Neural progenitor cell (in vitro differentiated cells): ENCODE measurements at regions not wholly inside any gene's neighbourhood (a gene's known extent, or its start where the extent isn't known, plus 50 kb on each side); places are given as distances from the start of the nearest gene placed in this dataset.

Experiments used
- DNase-seq: peaks from one replicate; pipeline ENCODE4 v3.0.0-alpha.2; 2016; ENCODE audit warnings: low spot score
- H2AFZ ChIP-seq: fragments of 200-600 bp; sonication (generic); replicated peaks from 2 replicates; pipeline ENCODE4 v1.6.1; 2016; ENCODE audit warnings: antibody characterized with exemption
- H3F3A ChIP-seq: fragments of 200-600 bp; sonication (generic); 2 replicates; pipeline ENCODE4 v1.6.1; 2016; ENCODE audit warnings: antibody characterized with exemption, low read depth
- H3K27ac ChIP-seq: fragments of 200-600 bp; sonication (generic); 2 replicates; pipeline ENCODE4 v1.5.1; 2016; ENCODE audit warnings: mild to moderate bottlenecking
- H3K27me3 ChIP-seq: fragments of 200-600 bp; sonication (generic); 2 replicates; pipeline ENCODE4 v1.6.1; 2016; ENCODE audit warnings: mild to moderate bottlenecking, moderate library complexity
- H3K36me3 ChIP-seq: fragments of 200-600 bp; sonication (generic); 2 replicates; pipeline ENCODE4 v1.5.1; 2016
- H3K4me1 ChIP-seq: fragments of 200-600 bp; sonication (generic); 2 replicates; pipeline ENCODE4 v1.6.1; 2016; ENCODE audit warnings: mixed run types
- H3K4me2 ChIP-seq: fragments of 200-600 bp; sonication (generic); 2 replicates; pipeline ENCODE4 v1.6.1; 2016
- H3K4me3 ChIP-seq: fragments of 200-600 bp; sonication (generic); 2 replicates; pipeline ENCODE4 v1.5.1; 2016
- H3K79me2 ChIP-seq: fragments of 200-600 bp; sonication (generic); 2 replicates; pipeline ENCODE4 v1.6.1; 2016; ENCODE audit warnings: low read depth
- H3K9ac ChIP-seq: fragments of 200-600 bp; sonication (generic); 2 replicates; pipeline ENCODE4 v1.6.1; 2016
- H3K9me3 ChIP-seq: fragments of 200-600 bp; sonication (generic); 2 replicates; pipeline ENCODE4 v1.5.1; 2016; ENCODE audit warnings: low read depth
- H4K20me1 ChIP-seq: fragments of 200-600 bp; sonication (generic); 2 replicates; pipeline ENCODE4 v1.6.1; 2016; ENCODE audit warnings: low read depth
- H3K27ac Mint-ChIP-seq: 3 replicates; pipeline ENCODE4 v1.8.0; 2021; ENCODE audit warnings: mixed read lengths
- H3K27me3 Mint-ChIP-seq: 2 replicates; pipeline ENCODE4 v1.8.0; 2022; ENCODE audit warnings: low read depth, mild to moderate bottlenecking, inconsistent platforms, moderate library complexity, mixed read lengths; ENCODE audit not compliant: insufficient read depth
- H3K36me3 Mint-ChIP-seq: 3 replicates; pipeline ENCODE4 v1.8.0; 2021; ENCODE audit warnings: mixed read lengths
- H3K4me1 Mint-ChIP-seq: 3 replicates; pipeline ENCODE4 v1.8.0; 2021; ENCODE audit warnings: mixed read lengths
- H3K4me3 Mint-ChIP-seq: 3 replicates; pipeline ENCODE4 v1.8.0; 2021; ENCODE audit warnings: mild to moderate bottlenecking, moderate library complexity, mixed read lengths
- H3K9me3 Mint-ChIP-seq: 3 replicates; pipeline ENCODE4 v1.8.0; 2020; ENCODE audit warnings: mixed read lengths
- EZH2 ChIP-seq: fragments of 200-600 bp; sonication (generic); IDR thresholded peaks from 2 replicates; pipeline ENCODE4 v1.6.1; 2017; ENCODE audit warnings: antibody characterized with exemption, mild to moderate bottlenecking, moderate library complexity
- EZH2phosphoT487 ChIP-seq: fragments of 200-600 bp; sonication (generic); IDR thresholded peaks from 2 replicates; pipeline ENCODE4 v1.6.1; 2017; ENCODE audit warnings: antibody characterized with exemption
- TF ChIP-seq, protein P1 (sequence below): fragments of 200-600 bp; sonication (generic); IDR thresholded peaks from 2 replicates; pipeline ENCODE4 v1.5.1; 2017; ENCODE audit warnings: antibody characterized with exemption, mild to moderate bottlenecking

DNA sequence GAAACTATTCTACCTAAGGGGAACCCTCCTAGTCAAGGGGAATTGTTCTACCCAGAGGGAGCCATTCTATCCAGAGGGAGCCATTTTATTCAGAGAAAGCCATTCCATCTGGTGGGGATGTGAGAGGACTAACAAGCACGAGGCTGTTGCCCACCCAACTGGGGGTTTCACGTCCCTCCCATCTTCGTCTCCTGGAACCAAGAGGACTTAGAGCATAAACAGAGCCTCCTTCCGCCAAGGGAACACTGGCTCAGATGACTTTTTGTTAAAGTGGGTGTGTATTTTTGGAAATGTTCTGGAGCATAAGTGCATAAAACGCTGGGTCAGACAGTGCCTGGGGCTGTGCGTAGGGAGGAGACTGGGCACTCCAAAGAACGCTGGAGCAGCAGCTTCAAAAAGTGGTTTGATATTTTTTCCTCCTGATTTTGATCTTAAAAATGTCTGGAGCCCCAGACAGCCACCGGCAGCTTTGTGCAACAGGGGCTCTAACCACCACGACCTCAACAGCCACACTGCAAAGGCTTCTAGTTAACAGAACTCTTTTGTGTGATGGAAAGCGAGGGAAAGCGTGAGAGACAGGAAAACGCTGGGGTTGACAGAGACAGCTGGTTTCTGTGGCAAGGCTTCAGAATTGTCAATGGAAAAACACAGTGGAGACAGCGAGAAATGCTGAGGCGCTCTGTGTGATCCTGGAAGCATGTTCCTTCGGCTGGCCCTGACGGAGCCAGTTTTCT, 363.6 kb upstream of the CAMK1G start:
- no peak overlapping the region for H3K4me2 ChIP-seq

DNA sequence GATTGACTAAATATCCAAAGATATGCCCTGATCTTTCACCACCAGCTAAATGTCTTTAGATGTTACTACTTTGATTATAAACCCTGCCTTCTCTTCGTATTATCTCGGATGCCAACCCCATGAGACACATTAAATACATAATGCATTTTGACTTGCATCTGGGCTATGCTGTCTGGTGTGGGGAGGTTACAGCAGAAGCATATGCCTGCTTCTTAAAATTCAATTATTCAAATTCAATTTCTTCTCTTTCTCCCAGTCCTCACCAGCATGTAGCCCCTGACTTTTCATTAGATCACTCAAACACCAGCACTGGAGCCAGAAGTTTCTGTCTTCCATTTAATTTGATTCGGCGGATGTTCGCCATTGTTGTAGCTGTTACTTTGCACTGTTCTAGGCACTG, 360.7 kb upstream of the CAMK1G start:
- Mint-ChIP-seq H3K36me3 (no peaks in the 10 kb centered on the region), H3K9me3 (no peaks in the 10 kb centered on the region), H3K4me3 (no peak overlapping the region), H3K27ac (no peak overlapping the region), H3K27me3 (peaks cover 3% of the 10 kb centered on the region), H3K4me1 (no peaks in the 10 kb centered on the region)
- no peaks in the 10 kb centered on the region for H3K4me1 ChIP-seq
- no peak overlapping the region for H3K9ac ChIP-seq
- H3K79me2 ChIP-seq, result no peaks in the 10 kb centered on the region
- no peaks in the 10 kb centered on the region for H3K36me3 ChIP-seq
- H3K27ac ChIP-seq, result no peak overlapping the region
- H3K9me3 ChIP-seq, result no peaks in the 10 kb centered on the region
- no peak overlapping the region for H3K4me3 ChIP-seq
- no peaks in the 10 kb centered on the region for H3K27me3 ChIP-seq
- DNase-seq, result no peak
- H2AFZ ChIP-seq, result no peak overlapping the region
- no peak for TF ChIP-seq EZH2
- TF ChIP-seq, protein P1, sequence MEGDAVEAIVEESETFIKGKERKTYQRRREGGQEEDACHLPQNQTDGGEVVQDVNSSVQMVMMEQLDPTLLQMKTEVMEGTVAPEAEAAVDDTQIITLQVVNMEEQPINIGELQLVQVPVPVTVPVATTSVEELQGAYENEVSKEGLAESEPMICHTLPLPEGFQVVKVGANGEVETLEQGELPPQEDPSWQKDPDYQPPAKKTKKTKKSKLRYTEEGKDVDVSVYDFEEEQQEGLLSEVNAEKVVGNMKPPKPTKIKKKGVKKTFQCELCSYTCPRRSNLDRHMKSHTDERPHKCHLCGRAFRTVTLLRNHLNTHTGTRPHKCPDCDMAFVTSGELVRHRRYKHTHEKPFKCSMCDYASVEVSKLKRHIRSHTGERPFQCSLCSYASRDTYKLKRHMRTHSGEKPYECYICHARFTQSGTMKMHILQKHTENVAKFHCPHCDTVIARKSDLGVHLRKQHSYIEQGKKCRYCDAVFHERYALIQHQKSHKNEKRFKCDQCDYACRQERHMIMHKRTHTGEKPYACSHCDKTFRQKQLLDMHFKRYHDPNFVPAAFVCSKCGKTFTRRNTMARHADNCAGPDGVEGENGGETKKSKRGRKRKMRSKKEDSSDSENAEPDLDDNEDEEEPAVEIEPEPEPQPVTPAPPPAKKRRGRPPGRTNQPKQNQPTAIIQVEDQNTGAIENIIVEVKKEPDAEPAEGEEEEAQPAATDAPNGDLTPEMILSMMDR, result no peak
- no peak for TF ChIP-seq EZH2phosphoT487
- H3F3A ChIP-seq, result no peaks in the 10 kb centered on the region
- H4K20me1 ChIP-seq, result no peaks in the 10 kb centered on the region
- H3K4me2 ChIP-seq, result no peak overlapping the region

More for the DNA sequence above, 363.6 kb upstream of the CAMK1G start:
- no peak overlapping the region for H3K4me3 ChIP-seq
- no peak overlapping the region for H3K9ac ChIP-seq
- Mint-ChIP-seq H3K36me3 (no peaks in the 10 kb centered on the region), H3K4me1 (no peaks in the 10 kb centered on the region), H3K27ac (no peak overlapping the region), H3K27me3 (peaks cover 6% of the 10 kb centered on the region), H3K4me3 (no peak overlapping the region), H3K9me3 (no peaks in the 10 kb centered on the region)
- DNase-seq, result no peak
- H3K79me2 ChIP-seq, result no peaks in the 10 kb centered on the region
- no peaks in the 10 kb centered on the region for H3F3A ChIP-seq
- no peaks in the 10 kb centered on the region for H3K27me3 ChIP-seq
- H3K36me3 ChIP-seq, result no peaks in the 10 kb centered on the region
- no peak for TF ChIP-seq EZH2
- TF ChIP-seq, protein P1, result no peak
- TF ChIP-seq EZH2phosphoT487, result no peak
- no peaks in the 10 kb centered on the region for H4K20me1 ChIP-seq
- no peaks in the 10 kb centered on the region for H3K4me1 ChIP-seq
- H3K9me3 ChIP-seq, result no peaks in the 10 kb centered on the region
- H3K27ac ChIP-seq, result no peak overlapping the region
- peak overlapping the region; percentile 93 for H2AFZ ChIP-seq

DNA sequence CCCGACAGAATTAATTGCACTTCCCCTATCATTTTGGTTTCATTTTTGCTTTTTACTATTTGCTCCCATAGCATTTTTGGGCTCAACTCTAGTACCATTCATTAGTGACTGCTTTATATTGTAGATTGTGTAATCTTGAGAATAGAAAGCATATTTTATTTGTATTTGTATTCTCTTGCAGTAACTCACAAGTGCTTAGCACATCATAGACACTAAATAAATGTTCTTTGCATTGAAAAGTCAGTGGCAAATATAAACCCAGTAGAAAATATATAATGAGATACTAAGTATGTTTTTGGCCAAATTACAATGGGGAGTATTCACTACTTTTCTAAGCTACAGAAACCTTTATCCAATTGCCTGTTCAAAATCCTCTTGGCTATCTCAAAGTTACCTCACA, 359.7 kb upstream of the CAMK1G start:
- H2AFZ ChIP-seq, result no peak overlapping the region
- H3F3A ChIP-seq, result no peaks in the 10 kb centered on the region
- no peak overlapping the region for H3K4me3 ChIP-seq
- H3K27ac ChIP-seq, result no peak overlapping the region
- H4K20me1 ChIP-seq, result no peaks in the 10 kb centered on the region
- H3K4me1 ChIP-seq, result no peaks in the 10 kb centered on the region
- TF ChIP-seq EZH2 (no peak), EZH2phosphoT487 (no peak)
- TF ChIP-seq, protein P1, result no peak
- Mint-ChIP-seq H3K4me3 (no peak overlapping the region), H3K27me3 (peaks cover 3% of the 10 kb centered on the region), H3K27ac (no peak overlapping the region), H3K4me1 (no peaks in the 10 kb centered on the region), H3K9me3 (peaks cover 2% of the 10 kb centered on the region), H3K36me3 (no peaks in the 10 kb centered on the region)
- H3K4me2 ChIP-seq, result no peak overlapping the region
- no peak overlapping the region for H3K9ac ChIP-seq
- no peaks in the 10 kb centered on the region for H3K9me3 ChIP-seq
- H3K36me3 ChIP-seq, result no peaks in the 10 kb centered on the region
- H3K27me3 ChIP-seq, result no peaks in the 10 kb centered on the region
- no peaks in the 10 kb centered on the region for H3K79me2 ChIP-seq
- DNase-seq, result no peak
